SK-N-SH (cell line): ENCODE measurements at regions not wholly inside any gene's neighbourhood (a gene's known extent, or its start where the extent isn't known, plus 50 kb on each side); places are given as distances from the start of the nearest gene placed in this dataset.
A peak's percentile ranks its signal among the peaks of the same experiment; 100 is the strongest.

Experiments
- CTCF ChIA-PET: fragments of 300-600, 350-600 bp; formaldehyde crosslinking; extraction: SDS; loops from one replicate; lab custom pipeline; 2021; lab: Yijun Ruan, JAX
- POLR2A ChIA-PET: fragments of 350-600 bp; sonication (Branson Sonifier 250); formaldehyde crosslinking; extraction: SDS; loops from one replicate; lab custom pipeline; 2020; ENCODE audit warnings: antibody characterized with exemption, inconsistent platforms; lab: Yijun Ruan, JAX
- DNase-seq: peaks from one replicate; pipeline ENCODE4 v3.0.0; 2012
- H2AFZ ChIP-seq: fragments of 200-600 bp; sonication (generic); 2 replicates; pipeline ENCODE4 v1.8.1; 2016; ENCODE audit warnings: antibody characterized with exemption, mild to moderate bottlenecking, low read depth
- H3F3A ChIP-seq: fragments of 200-600 bp; sonication (generic); replicated peaks from 2 replicates; pipeline ENCODE3; 2016; ENCODE audit warnings: antibody characterized with exemption, mild to moderate bottlenecking; ENCODE audit not compliant: insufficient read depth
- H3K27ac ChIP-seq, 2 experiments: fragments of 200-500 bp in 1 of 2; fragments of 200-600 bp in 1 of 2; sonication (Bioruptor generic) in 1 of 2; sonication (generic), shearing (Covaris generic) in 1 of 2; 2 replicates each; pipeline versions ENCODE4 v1.5.1 to v1.6.1; 2014 to 2016; ENCODE audit warnings: low read depth in 2 of 2, inconsistent platforms in 1 of 2, low read length in 1 of 2, mild to moderate bottlenecking in 1 of 2, mixed read lengths in 1 of 2
- H3K27me3 ChIP-seq: fragments of 200-600 bp; sonication (generic), shearing (Covaris generic); 2 replicates; pipeline ENCODE4 v1.6.1; 2016; ENCODE audit warnings: mixed run types; ENCODE audit not compliant: insufficient read depth
- H3K36me3 ChIP-seq, 2 experiments: fragments of 200-500 bp in 1 of 2; fragments of 200-600 bp in 1 of 2; sonication (Bioruptor generic) in 1 of 2; sonication (generic) in 1 of 2; replicated peaks in 1 of 2; 2 replicates each; pipeline versions ENCODE3 to v1.5.1; 2014 to 2016; ENCODE audit warnings: low read length in 1 of 2, mild to moderate bottlenecking in 1 of 2; ENCODE audit not compliant: insufficient read depth in 2 of 2, control insufficient read depth in 1 of 2
- H3K4me1 ChIP-seq, 2 experiments: fragments of 200-500 bp in 1 of 2; fragments of 200-600 bp in 1 of 2; sonication (Bioruptor generic) in 1 of 2; sonication (generic), shearing (Covaris generic) in 1 of 2; 2 replicates each; pipeline versions ENCODE4 v1.5.1 to v1.6.1; 2014 to 2016; ENCODE audit warnings: low read depth in 1 of 2, low read length in 1 of 2, mixed run types in 1 of 2; ENCODE audit not compliant: insufficient read depth in 2 of 2, control insufficient read depth in 1 of 2
- H3K4me2 ChIP-seq: fragments of 200-600 bp; sonication (generic), shearing (Covaris generic); 2 replicates; pipeline ENCODE4 v1.6.1; 2017; ENCODE audit warnings: mixed run types
- H3K4me3 ChIP-seq, 2 experiments: fragments of 200-500 bp in 1 of 2; fragments of 200-600 bp in 1 of 2; sonication (Bioruptor generic) in 1 of 2; sonication (generic), shearing (Covaris generic) in 1 of 2; 2 replicates each; pipeline versions ENCODE4 v1.5.1 to v1.8.1; 2014 to 2016; ENCODE audit warnings: low read depth in 2 of 2, inconsistent platforms in 1 of 2, low read length in 1 of 2, mild to moderate bottlenecking in 1 of 2, mixed read lengths in 1 of 2, moderate library complexity in 1 of 2
- H3K79me2 ChIP-seq: fragments of 200-600 bp; sonication (generic); 2 replicates; pipeline ENCODE4 v1.8.1; 2017; ENCODE audit warnings: mild to moderate bottlenecking; ENCODE audit not compliant: insufficient read depth
- H3K9ac ChIP-seq: fragments of 200-600 bp; sonication (generic); 2 replicates; pipeline ENCODE4 v1.6.1; 2017; ENCODE audit warnings: mixed run types
- H3K9me2 ChIP-seq: fragments of 200-600 bp; sonication (generic); 2 replicates; pipeline ENCODE4 v1.6.1; 2017; ENCODE audit warnings: mixed run types
- H3K9me3 ChIP-seq: fragments of 200-600 bp; sonication (generic); 2 replicates; pipeline ENCODE4 v1.6.1; 2017; ENCODE audit warnings: mixed run types, mild to moderate bottlenecking, moderate library complexity
- H4K20me1 ChIP-seq: fragments of 200-600 bp; sonication (generic); 2 replicates; pipeline ENCODE4 v1.6.1; 2017; ENCODE audit warnings: mild to moderate bottlenecking, mixed run types; ENCODE audit not compliant: insufficient read depth
- CHD2 ChIP-seq: fragments of 150-350 bp; IDR thresholded peaks from 2 replicates; pipeline ENCODE4 v1.6.1; 2018; ENCODE audit warnings: low read length; ENCODE audit not compliant: partially characterized antibody
- ELF1 ChIP-seq: IDR thresholded peaks from 2 replicates; pipeline ENCODE4 v1.4.0; 2012
- EP300 ChIP-seq, 2 experiments: IDR thresholded peaks; 2 replicates each; pipeline versions ENCODE4 v1.4.0 to v1.6.1; 2012; ENCODE audit warnings: borderline replicate concordance in 1 of 2, low read depth in 1 of 2, low read length in 1 of 2
- EZH2phosphoT487 ChIP-seq: fragments of 200-600 bp; sonication (generic); IDR thresholded peaks from 2 replicates; pipeline ENCODE4 v1.6.1; 2017; ENCODE audit warnings: low read depth, mixed run types, mild to moderate bottlenecking, antibody characterized with exemption, moderate library complexity, borderline replicate concordance
- FOSL2 ChIP-seq: IDR thresholded peaks from 2 replicates; pipeline ENCODE4 v1.4.0; 2012; ENCODE audit warnings: low read depth, mild to moderate bottlenecking, moderate library complexity, borderline replicate concordance
- FOXJ3 ChIP-seq: sonication (generic); formaldehyde crosslinking; IDR thresholded peaks from 2 replicates; pipeline ENCODE4 v1.5.1; 2020; ENCODE audit warnings: mild to moderate bottlenecking, missing genetic modification reagents
- FOXM1 ChIP-seq: IDR thresholded peaks from 2 replicates; pipeline ENCODE4 v1.4.0; 2012; ENCODE audit warnings: low read depth, mild to moderate bottlenecking
- JUND ChIP-seq: IDR thresholded peaks from 2 replicates; pipeline ENCODE4 v1.4.0; 2012
- MXI1 ChIP-seq: IDR thresholded peaks from 2 replicates; pipeline ENCODE4 v1.6.1; 2012; ENCODE audit warnings: mild to moderate bottlenecking, low read depth, low read length, improper control_type of control experiment
- NFIC ChIP-seq: IDR thresholded peaks from 2 replicates; pipeline ENCODE4 v1.4.0; 2012; ENCODE audit warnings: borderline replicate concordance
- RCOR1 ChIP-seq: fragments of 150-350 bp; IDR thresholded peaks from 2 replicates; pipeline ENCODE4 v1.6.1; 2017; ENCODE audit warnings: antibody characterized with exemption, low read length
- RFX5 ChIP-seq: IDR thresholded peaks from 2 replicates; pipeline ENCODE4 v1.6.1; 2012; ENCODE audit warnings: mild to moderate bottlenecking, improper control_type of control experiment, low read length
- SIN3A ChIP-seq: IDR thresholded peaks from 2 replicates; pipeline ENCODE4 v1.6.1; 2012; ENCODE audit warnings: low read depth, mild to moderate bottlenecking, low read length, moderate library complexity, borderline replicate concordance
- SMC3 ChIP-seq: IDR thresholded peaks from 2 replicates; pipeline ENCODE4 v1.6.1; 2012; ENCODE audit warnings: low read depth, low read length, improper control_type of control experiment
- TAF1 ChIP-seq: IDR thresholded peaks from 2 replicates; pipeline ENCODE4 v1.6.1; 2012; ENCODE audit warnings: low read depth, mild to moderate bottlenecking, low read length, moderate library complexity, borderline replicate concordance
- TEAD4 ChIP-seq: IDR thresholded peaks from 2 replicates; pipeline ENCODE4 v1.4.0; 2012; ENCODE audit warnings: mild to moderate bottlenecking, borderline replicate concordance; ENCODE audit not compliant: insufficient read depth
- YY1 ChIP-seq: IDR thresholded peaks from 2 replicates; pipeline ENCODE4 v1.4.0; 2012; ENCODE audit warnings: low read depth, mild to moderate bottlenecking
- WGBS: methylation state at CpG from one replicate; pipeline ENCODE4 v1.1.6; 2017; ENCODE audit warnings: low lambda C conversion rate; 5-methylcytosine and 5-hydroxymethylcytosine counted together
- TF ChIP-seq, protein P1 (sequence below): IDR thresholded peaks from 2 replicates; pipeline ENCODE4 v1.4.0; 2012; ENCODE audit warnings: low read depth, borderline replicate concordance
- TF ChIP-seq, protein P2 (sequence below): IDR thresholded peaks from 2 replicates; pipeline ENCODE4 v1.4.0; 2012; ENCODE audit warnings: low read depth, borderline replicate concordance
- TF ChIP-seq, protein P3 (sequence below): IDR thresholded peaks from 2 replicates; pipeline ENCODE4; 2012
- TF ChIP-seq, protein P4 (sequence below): fragments of 150-350 bp; IDR thresholded peaks from 2 replicates; pipeline ENCODE4 v1.6.1; 2017; ENCODE audit warnings: antibody characterized with exemption, low read length, low read depth, borderline replicate concordance
- TF ChIP-seq, protein P5 (sequence below): IDR thresholded peaks from 2 replicates; pipeline ENCODE4 v1.4.0; 2012; ENCODE audit warnings: low read depth

DNA sequence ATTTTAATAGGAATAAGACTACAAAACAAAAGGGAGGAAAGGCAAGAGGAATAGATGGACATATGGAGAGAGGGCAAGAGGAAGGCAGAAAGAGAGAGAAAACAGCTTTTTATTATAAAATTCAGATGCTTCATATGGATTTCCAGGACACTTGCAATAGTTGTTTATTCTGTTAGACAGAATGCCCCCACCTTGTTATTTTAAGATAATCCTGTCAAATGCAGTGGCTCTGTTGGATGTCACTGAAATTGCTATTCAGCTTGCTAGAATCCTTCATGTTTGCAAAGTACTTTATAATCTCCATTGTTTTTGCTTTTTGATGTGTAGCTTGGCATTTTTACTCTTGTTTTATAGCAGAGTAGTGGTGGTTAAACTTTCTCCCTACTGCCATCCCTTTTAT, 432.4 kb upstream of the AZI2 start (continued):
- TF ChIP-seq, protein P1, sequence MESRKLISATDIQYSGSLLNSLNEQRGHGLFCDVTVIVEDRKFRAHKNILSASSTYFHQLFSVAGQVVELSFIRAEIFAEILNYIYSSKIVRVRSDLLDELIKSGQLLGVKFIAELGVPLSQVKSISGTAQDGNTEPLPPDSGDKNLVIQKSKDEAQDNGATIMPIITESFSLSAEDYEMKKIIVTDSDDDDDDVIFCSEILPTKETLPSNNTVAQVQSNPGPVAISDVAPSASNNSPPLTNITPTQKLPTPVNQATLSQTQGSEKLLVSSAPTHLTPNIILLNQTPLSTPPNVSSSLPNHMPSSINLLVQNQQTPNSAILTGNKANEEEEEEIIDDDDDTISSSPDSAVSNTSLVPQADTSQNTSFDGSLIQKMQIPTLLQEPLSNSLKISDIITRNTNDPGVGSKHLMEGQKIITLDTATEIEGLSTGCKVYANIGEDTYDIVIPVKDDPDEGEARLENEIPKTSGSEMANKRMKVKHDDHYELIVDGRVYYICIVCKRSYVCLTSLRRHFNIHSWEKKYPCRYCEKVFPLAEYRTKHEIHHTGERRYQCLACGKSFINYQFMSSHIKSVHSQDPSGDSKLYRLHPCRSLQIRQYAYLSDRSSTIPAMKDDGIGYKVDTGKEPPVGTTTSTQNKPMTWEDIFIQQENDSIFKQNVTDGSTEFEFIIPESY, result no peak
- TF ChIP-seq RFX5 (no peak), SIN3A (no peak), EZH2phosphoT487 (no peak), EP300 (IDR thresholded peaks at IDR 0.05; ENCODE audit: borderline replicate concordance in 1 of 2, low read depth in 1 of 2, low read length in 1 of 2) (peak in 1 of 2 experiments; percentile 39; a peak in 1 of 4 replicates)
- TF ChIP-seq, protein P2, sequence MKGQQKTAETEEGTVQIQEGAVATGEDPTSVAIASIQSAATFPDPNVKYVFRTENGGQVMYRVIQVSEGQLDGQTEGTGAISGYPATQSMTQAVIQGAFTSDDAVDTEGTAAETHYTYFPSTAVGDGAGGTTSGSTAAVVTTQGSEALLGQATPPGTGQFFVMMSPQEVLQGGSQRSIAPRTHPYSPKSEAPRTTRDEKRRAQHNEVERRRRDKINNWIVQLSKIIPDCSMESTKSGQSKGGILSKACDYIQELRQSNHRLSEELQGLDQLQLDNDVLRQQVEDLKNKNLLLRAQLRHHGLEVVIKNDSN, result no peak

DNA sequence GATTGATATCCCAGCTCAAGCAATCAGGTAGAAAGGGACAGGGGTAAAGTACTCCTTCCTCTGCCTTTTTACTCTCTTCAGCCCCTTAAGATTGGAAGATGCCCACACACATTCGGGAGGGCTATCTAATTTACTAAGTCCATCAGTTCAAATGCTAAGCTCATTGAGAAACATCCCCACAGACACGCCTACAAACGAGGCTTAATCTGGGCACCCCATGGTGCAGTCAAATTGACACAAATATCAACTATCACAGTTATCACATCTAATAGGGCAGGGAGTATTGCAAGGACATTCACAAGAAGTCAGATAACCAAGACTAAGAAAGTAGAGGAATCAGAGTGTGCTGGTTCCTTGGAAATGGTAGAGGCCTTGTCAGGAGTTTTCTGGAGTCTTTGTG, 437.8 kb upstream of the AZI2 start:
- no peaks in the 10 kb centered on the region for H3K9me2 ChIP-seq
- H3K27ac ChIP-seq, result no peak overlapping the region
- no peaks in the 10 kb centered on the region for H3K9me3 ChIP-seq
- H4K20me1 ChIP-seq, result no peaks in the 10 kb centered on the region
- no peak for DNase-seq
- ChIA-PET POLR2A (interaction anchor here (0.6 kb wide), 1 partner anchor 14 kb away, joined by 4 read pairs; no protein-coding TSS in a partner anchor), CTCF (no interaction called here)
- WGBS, result 58% methylated on average over 3 of the region's 3 CpGs
- no peak overlapping the region for H3K4me3 ChIP-seq
- H3K27me3 ChIP-seq, result no peaks in the 10 kb centered on the region
- H3K4me2 ChIP-seq, result no peak overlapping the region
- H2AFZ ChIP-seq, result no peak overlapping the region
- H3K4me1 ChIP-seq, result no peaks in the 10 kb centered on the region
- no peaks in the 10 kb centered on the region for H3K36me3 ChIP-seq
- H3K9ac ChIP-seq, result no peak overlapping the region
- H3K79me2 ChIP-seq, result no peaks in the 10 kb centered on the region
- no peaks in the 10 kb centered on the region for H3F3A ChIP-seq
- TF ChIP-seq FOXM1 (no peak), RFX5 (no peak), YY1 (no peak)
- TF ChIP-seq, protein P3, sequence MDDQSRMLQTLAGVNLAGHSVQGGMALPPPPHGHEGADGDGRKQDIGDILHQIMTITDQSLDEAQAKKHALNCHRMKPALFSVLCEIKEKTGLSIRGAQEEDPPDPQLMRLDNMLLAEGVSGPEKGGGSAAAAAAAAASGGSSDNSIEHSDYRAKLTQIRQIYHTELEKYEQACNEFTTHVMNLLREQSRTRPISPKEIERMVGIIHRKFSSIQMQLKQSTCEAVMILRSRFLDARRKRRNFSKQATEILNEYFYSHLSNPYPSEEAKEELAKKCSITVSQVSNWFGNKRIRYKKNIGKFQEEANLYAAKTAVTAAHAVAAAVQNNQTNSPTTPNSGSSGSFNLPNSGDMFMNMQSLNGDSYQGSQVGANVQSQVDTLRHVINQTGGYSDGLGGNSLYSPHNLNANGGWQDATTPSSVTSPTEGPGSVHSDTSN, result no peak

DNA sequence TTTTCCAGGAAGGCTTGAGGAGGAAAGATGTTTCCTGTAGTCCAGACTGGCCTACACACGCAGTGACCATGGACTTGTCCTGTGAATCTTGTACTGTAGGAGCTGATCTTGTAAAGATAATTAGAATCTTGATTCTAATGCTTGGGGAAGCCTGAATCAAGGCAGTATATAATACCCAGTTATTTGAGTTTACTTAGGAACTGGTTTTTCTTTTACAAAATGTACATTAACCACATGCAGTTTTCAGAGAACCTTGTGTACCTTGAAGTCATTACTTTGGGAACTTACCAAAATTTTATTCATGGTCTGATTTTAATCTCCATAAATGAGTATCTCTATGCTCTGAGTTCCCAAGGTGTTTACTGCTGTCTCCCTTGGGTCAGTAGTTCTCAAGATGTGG, 439.9 kb upstream of the AZI2 start:
- H3K27me3 ChIP-seq, result no peaks in the 10 kb centered on the region
- H3K4me2 ChIP-seq, result no peak overlapping the region
- H3K36me3 ChIP-seq, result no peaks in the 10 kb centered on the region
- H3K4me3 ChIP-seq, result no peak overlapping the region
- no peaks in the 10 kb centered on the region; a peak in 1 of 4 replicates for H3K4me1 ChIP-seq
- no peak overlapping the region for H3K9ac ChIP-seq
- no peaks in the 10 kb centered on the region for H4K20me1 ChIP-seq
- no peak overlapping the region for H2AFZ ChIP-seq
- ChIA-PET POLR2A (no interaction called here), CTCF (no interaction called here)
- 20% methylated on average over 1 of the region's 1 CpG for WGBS
- H3K79me2 ChIP-seq, result no peaks in the 10 kb centered on the region
- H3F3A ChIP-seq, result no peaks in the 10 kb centered on the region
- TF ChIP-seq NFIC, result no peak
- no peak for TF ChIP-seq FOSL2
- no peak for TF ChIP-seq FOXJ3 (CRISPR knock-in tag)
- no peak for TF ChIP-seq RFX5
- no peak for TF ChIP-seq SMC3
- no peak for TF ChIP-seq TAF1
- no peak for TF ChIP-seq RCOR1
- TF ChIP-seq FOXM1, result no peak
- no peak for TF ChIP-seq TEAD4
- TF ChIP-seq, protein P4, sequence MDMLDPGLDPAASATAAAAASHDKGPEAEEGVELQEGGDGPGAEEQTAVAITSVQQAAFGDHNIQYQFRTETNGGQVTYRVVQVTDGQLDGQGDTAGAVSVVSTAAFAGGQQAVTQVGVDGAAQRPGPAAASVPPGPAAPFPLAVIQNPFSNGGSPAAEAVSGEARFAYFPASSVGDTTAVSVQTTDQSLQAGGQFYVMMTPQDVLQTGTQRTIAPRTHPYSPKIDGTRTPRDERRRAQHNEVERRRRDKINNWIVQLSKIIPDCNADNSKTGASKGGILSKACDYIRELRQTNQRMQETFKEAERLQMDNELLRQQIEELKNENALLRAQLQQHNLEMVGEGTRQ, result no peak
- no peak for TF ChIP-seq ELF1
- TF ChIP-seq JUND, result no peak
- no peak for TF ChIP-seq CHD2
- no peak for TF ChIP-seq MXI1
- TF ChIP-seq, protein P5, sequence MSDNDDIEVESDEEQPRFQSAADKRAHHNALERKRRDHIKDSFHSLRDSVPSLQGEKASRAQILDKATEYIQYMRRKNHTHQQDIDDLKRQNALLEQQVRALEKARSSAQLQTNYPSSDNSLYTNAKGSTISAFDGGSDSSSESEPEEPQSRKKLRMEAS, result no peak
- no peak for DNase-seq
- no peaks in the 10 kb centered on the region for H3K9me3 ChIP-seq
- H3K9me2 ChIP-seq, result no peaks in the 10 kb centered on the region
- no peak overlapping the region for H3K27ac ChIP-seq
